GM18511 (cell line): ENCODE measurements at regions not wholly inside any gene's neighbourhood (a gene's known extent, or its start where the extent isn't known, plus 50 kb on each side); places are given as distances from the start of the nearest gene placed in this dataset.

ENCODE experiments used
- ATAC-seq: cut with Tn5 transposase; IDR thresholded peaks from one replicate; pipeline ENCODE4 v1.9.1; 2021; ENCODE audit warnings: mild to moderate bottlenecking, moderate library complexity; ENCODE audit not compliant: unreplicated experiment

GRCh38 chr9:88730780-88731179, 195.8 kb downstream of the NXNL2 start:
- ATAC-seq = no peak

GRCh38 chr9:88732128-88732527, 197.2 kb downstream of the NXNL2 start:
- ATAC-seq = no peak

GRCh38 chr9:88733651-88734421, 198.9 kb downstream of the NXNL2 start:
- no peak for ATAC-seq

GRCh38 chr9:88734527-88734926, 199.5 kb downstream of the NXNL2 start:
- ATAC-seq = no peak

- no peak for ATAC-seq
Measured at GRCh38 chr9:88736136-88736637, 201.2 kb downstream of the NXNL2 start.

- ATAC-seq = no peak
Measured at GRCh38 chr9:88737031-88737430, 202.1 kb downstream of the NXNL2 start.

- no peak for ATAC-seq
Measured at GRCh38 chr9:88737876-88738275, 202.9 kb downstream of the NXNL2 start.

- no peak for ATAC-seq
Measured at GRCh38 chr9:88738709-88739108, 203.7 kb downstream of the NXNL2 start.

GRCh38 chr9:88739373-88739772, 204.4 kb downstream of the NXNL2 start:
- no peak for ATAC-seq

GRCh38 chr9:88740844-88741243, 205.9 kb downstream of the NXNL2 start:
- no peak for ATAC-seq

- no peak for ATAC-seq
Measured at GRCh38 chr9:88741335-88741734, 206.4 kb downstream of the NXNL2 start.

GRCh38 chr9:88742483-88742882, 207.5 kb downstream of the NXNL2 start:
- ATAC-seq = no peak

- ATAC-seq = no peak
Measured at GRCh38 chr9:88742905-88743304, 207.9 kb downstream of the NXNL2 start.

GRCh38 chr9:88745276-88746001, 210.5 kb downstream of the NXNL2 start:
- no peak for ATAC-seq

GRCh38 chr9:88746029-88746742, 211.2 kb downstream of the NXNL2 start:
- ATAC-seq = no peak

GRCh38 chr9:88746743-88747398, 211.9 kb downstream of the NXNL2 start:
- ATAC-seq = no peak

GRCh38 chr9:88747768-88748167, 212.8 kb downstream of the NXNL2 start:
- ATAC-seq = no peak

GRCh38 chr9:88748566-88749261, 213.7 kb downstream of the NXNL2 start:
- ATAC-seq = no peak

GRCh38 chr9:88749420-88749819, 214.4 kb downstream of the NXNL2 start:
- no peak for ATAC-seq

GRCh38 chr9:88750832-88751360, 215.9 kb downstream of the NXNL2 start:
- ATAC-seq = no peak
